OCI-LY1 (cell line): ENCODE measurements at regions not wholly inside any gene's neighbourhood (a gene's known extent, or its start where the extent isn't known, plus 50 kb on each side); places are given as distances from the start of the nearest gene placed in this dataset.

Experiments used
- H2AFZ ChIP-seq: fragments of 200-600 bp; sonication (generic), shearing (Covaris generic); 2 replicates; pipeline ENCODE4 v1.6.0; 2014; ENCODE audit warnings: antibody characterized with exemption, mild to moderate bottlenecking, low read length
- H3F3A ChIP-seq: fragments of 200-600 bp; sonication (generic), shearing (Covaris generic); 2 replicates; pipeline ENCODE4 v1.6.0; 2014; ENCODE audit warnings: mild to moderate bottlenecking, antibody characterized with exemption, low read length, moderate library complexity; ENCODE audit not compliant: insufficient read depth
- H3K27ac ChIP-seq: fragments of 200-600 bp; sonication (generic); 2 replicates; pipeline ENCODE4 v1.5.1; 2014; ENCODE audit warnings: low read length, mixed run types, mild to moderate bottlenecking, low read depth; ENCODE audit not compliant: poor library complexity, severe bottlenecking
- H3K27me3 ChIP-seq: fragments of 200-600 bp; sonication (generic); 2 replicates; pipeline ENCODE4 v1.6.0; 2014; ENCODE audit warnings: antibody characterized with exemption, mild to moderate bottlenecking, low read length, moderate library complexity; ENCODE audit not compliant: insufficient read depth
- H3K36me3 ChIP-seq: fragments of 200-600 bp; sonication (generic); 2 replicates; pipeline ENCODE4 v1.6.1; 2014; ENCODE audit warnings: mild to moderate bottlenecking, antibody characterized with exemption, low read length, moderate library complexity, mixed read lengths; ENCODE audit not compliant: insufficient read depth
- H3K4me1 ChIP-seq: fragments of 200-600 bp; sonication (generic); 2 replicates; pipeline ENCODE4 v1.5.1; 2014; ENCODE audit warnings: mild to moderate bottlenecking, low read length, moderate library complexity; ENCODE audit not compliant: insufficient read depth, severe bottlenecking
- H3K4me2 ChIP-seq: fragments of 200-600 bp; sonication (generic), shearing (Covaris generic); 2 replicates; pipeline ENCODE4 v1.6.1; 2014; ENCODE audit warnings: low read length
- H3K4me3 ChIP-seq: fragments of 200-600 bp; sonication (generic); 2 replicates; pipeline ENCODE4 v1.5.1; 2014; ENCODE audit warnings: low read length, low read depth, mild to moderate bottlenecking, mixed read lengths; ENCODE audit not compliant: poor library complexity, severe bottlenecking
- H3K79me2 ChIP-seq: fragments of 200-600 bp; shearing (Covaris generic); 2 replicates; pipeline ENCODE4 v1.6.1; 2016; ENCODE audit warnings: mixed run types, low read length, mixed read lengths; ENCODE audit not compliant: insufficient read depth
- H3K9ac ChIP-seq: fragments of 200-600 bp; sonication (generic), shearing (Covaris generic); 2 replicates; pipeline ENCODE4 v1.6.1; 2014; ENCODE audit warnings: mild to moderate bottlenecking, low read length, mixed read lengths
- H3K9me2 ChIP-seq: fragments of 200-600 bp; sonication (generic), shearing (Covaris generic); 2 replicates; pipeline ENCODE4 v1.6.1; 2014; ENCODE audit warnings: low read depth, mild to moderate bottlenecking, low read length, mixed read lengths
- H3K9me3 ChIP-seq: fragments of 200-600 bp; shearing (Covaris generic); 2 replicates; pipeline ENCODE4 v1.6.1; 2014; ENCODE audit warnings: low read length, mixed read lengths
- H4K20me1 ChIP-seq: fragments of 200-600 bp; sonication (generic), shearing (Covaris generic); 2 replicates; pipeline ENCODE4 v1.6.0; 2016; ENCODE audit warnings: mild to moderate bottlenecking, low read length; ENCODE audit not compliant: insufficient read depth
- CTCF ChIP-seq: fragments of 200-600 bp; sonication (generic), shearing (Covaris generic); IDR thresholded peaks from 2 replicates; pipeline ENCODE4 v1.5.1; 2017; ENCODE audit warnings: mild to moderate bottlenecking, antibody characterized with exemption, low read length, moderate library complexity, mixed read lengths
- EZH2 ChIP-seq: fragments of 200-600 bp; sonication (generic), shearing (Covaris generic); IDR thresholded peaks from 2 replicates; pipeline ENCODE4 v1.8.0; 2017; ENCODE audit warnings: borderline replicate concordance, mixed run types, mild to moderate bottlenecking, antibody characterized with exemption, low read length, moderate library complexity, mixed read lengths

DNA sequence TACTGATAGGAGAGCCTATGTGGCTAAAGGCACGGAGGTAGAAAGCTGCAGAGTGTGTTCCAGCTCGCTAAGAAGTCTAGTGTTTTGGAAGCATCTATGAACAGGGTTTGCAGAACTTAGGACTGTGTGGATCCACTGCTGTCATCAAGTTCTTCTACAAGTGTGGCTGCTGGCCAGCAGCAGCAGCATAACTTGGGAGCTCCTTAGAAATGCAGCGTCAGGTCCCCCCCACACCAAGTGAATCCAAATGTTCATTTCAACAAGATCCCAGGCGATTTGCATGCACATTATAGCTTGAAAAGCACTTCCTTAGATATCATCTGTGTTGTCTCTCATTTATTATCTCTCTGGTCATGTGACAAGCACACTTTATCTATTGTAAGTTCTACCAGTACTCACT is 131.9 kb upstream of the SHISA6 start:
- Histone ChIP-seq H3K27ac (no peak overlapping the region), H3K4me3 (no peak overlapping the region), H3K4me1 (no peaks in the 10 kb centered on the region), H3K9me3 (no peaks in the 10 kb centered on the region), H2AFZ (no peak overlapping the region), H4K20me1 (no peaks in the 10 kb centered on the region), H3F3A (no peaks in the 10 kb centered on the region), H3K79me2 (no peaks in the 10 kb centered on the region), H3K9ac (no peak overlapping the region), H3K36me3 (no peaks in the 10 kb centered on the region), H3K4me2 (no peak overlapping the region), H3K9me2 (no peaks in the 10 kb centered on the region), H3K27me3 (no peaks in the 10 kb centered on the region)
- TF ChIP-seq EZH2 (no peak), CTCF (no peak)

- Histone ChIP-seq H3F3A (no peaks in the 10 kb centered on the region), H2AFZ (no peak overlapping the region), H3K9ac (no peak overlapping the region), H3K36me3 (no peaks in the 10 kb centered on the region), H3K4me3 (no peak overlapping the region), H3K4me2 (no peak overlapping the region), H3K9me2 (no peaks in the 10 kb centered on the region), H3K79me2 (no peaks in the 10 kb centered on the region), H3K9me3 (no peaks in the 10 kb centered on the region), H3K4me1 (no peaks in the 10 kb centered on the region), H3K27ac (no peak overlapping the region), H3K27me3 (no peaks in the 10 kb centered on the region), H4K20me1 (no peaks in the 10 kb centered on the region)
- TF ChIP-seq EZH2 (no peak), CTCF (no peak)
Measured at GRCh38 chr17:11105141-11105540, 135.9 kb upstream of the SHISA6 start.

DNA sequence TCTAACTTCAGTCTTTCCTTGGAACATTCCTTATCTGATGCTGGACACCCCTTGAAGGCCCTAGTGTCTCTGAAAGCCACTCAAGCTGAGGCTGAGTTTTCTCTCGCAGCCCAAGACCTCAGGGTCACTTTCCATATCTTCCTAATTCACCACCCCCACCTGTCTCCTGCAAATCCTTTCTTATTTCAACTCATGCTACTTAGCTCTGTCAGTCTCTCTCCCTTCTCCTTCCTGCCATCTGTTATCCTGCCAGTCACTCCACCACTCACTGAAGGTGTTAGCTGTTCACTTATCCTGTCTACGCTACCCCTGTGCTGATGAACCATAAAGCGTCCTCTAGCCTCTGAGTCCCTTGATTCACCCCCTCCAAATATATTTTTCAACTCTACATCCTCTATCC is 143.9 kb upstream of the SHISA6 start:
- H3K9ac ChIP-seq: no peak overlapping the region
- no peaks in the 10 kb centered on the region for H3K4me1 ChIP-seq
- H3K9me3 ChIP-seq: no peaks in the 10 kb centered on the region
- H2AFZ ChIP-seq: no peak overlapping the region
- H3K36me3 ChIP-seq: no peaks in the 10 kb centered on the region
- no peaks in the 10 kb centered on the region for H3K9me2 ChIP-seq
- H3K27me3 ChIP-seq: no peaks in the 10 kb centered on the region
- no peak overlapping the region for H3K4me2 ChIP-seq
- no peaks in the 10 kb centered on the region for H3F3A ChIP-seq
- H3K27ac ChIP-seq: no peak overlapping the region
- no peak for TF ChIP-seq EZH2
- no peak for TF ChIP-seq CTCF
- H4K20me1 ChIP-seq: no peaks in the 10 kb centered on the region
- H3K79me2 ChIP-seq: no peaks in the 10 kb centered on the region
- no peak overlapping the region for H3K4me3 ChIP-seq
